Right lobe of liver (tissue), 6 donors: ENCODE measurements at regions not wholly inside any gene's neighbourhood (a gene's known extent, or its start where the extent isn't known, plus 50 kb on each side); places are given as distances from the start of the nearest gene placed in this dataset.

ENCODE experiments used
- ATAC-seq, 4 donors: fragments of 200-7000 bp; cut with Tn5 transposase; one replicate each; pipeline ENCODE4 v1.9.1; 2020; ENCODE audit warnings: mild to moderate bottlenecking in 4 of 4, moderate library complexity in 4 of 4
- DNase-seq, 3 donors: peaks; one replicate each; pipeline ENCODE4 v3.0.0-alpha.2; 2020
- H3K27ac ChIP-seq, 3 donors: fragments of 200-600 bp; one replicate each; pipeline ENCODE4 v1.8.0; 2022
- H3K27me3 ChIP-seq, 2 donors: fragments of 200-600 bp; one replicate each; pipeline ENCODE4 v1.8.0; 2022
- H3K36me3 ChIP-seq, 4 donors: fragments of 200-600 bp; sonication (generic) in 1 of 4; one replicate each; pipeline versions ENCODE4 v1.5.1 to v1.8.0; 2017 to 2022; ENCODE audit warnings: control low read depth in 1 of 4
- H3K4me1 ChIP-seq, 4 donors: fragments of 200-600 bp; sonication (generic) in 1 of 4; one replicate each; pipeline versions ENCODE4 v1.5.1 to v1.8.0; 2017 to 2022; ENCODE audit warnings: control low read depth in 1 of 4
- H3K4me3 ChIP-seq, 3 donors: fragments of 200-600 bp; one replicate each; pipeline ENCODE4 v1.8.0; 2022
- H3K9me3 ChIP-seq, 4 donors: fragments of 200-600 bp; sonication (generic) in 1 of 4; one replicate each; pipeline versions ENCODE4 v1.5.1 to v1.8.0; 2017 to 2022; ENCODE audit warnings: control low read depth in 1 of 4
- POLR2A ChIP-seq: fragments of 450-650 bp; IDR thresholded peaks from one replicate; pipeline ENCODE4 v1.6.1; 2017; ENCODE audit warnings: antibody characterized with exemption, mild to moderate bottlenecking
- WGBS: methylation state at CpG from one replicate; pipeline ENCODE4 v1.1.6; 2018; ENCODE audit warnings: low coverage, low lambda C conversion rate; ENCODE audit not compliant: insufficient coverage; ENCODE audit errors: missing lambda C conversion rate; 5-methylcytosine and 5-hydroxymethylcytosine counted together
- intact Hi-C, 2 donors: fragments of 100-400 bp; cut with DNase I; formaldehyde crosslinking; loops; one replicate each; pipeline versions ENCODE4 v1.11.2 to v1.14.1; 2022
- TF ChIP-seq, protein P1 (sequence below), 4 donors: fragments of 200-600 bp in 3 of 4; fragments of 450-650 bp in 1 of 4; IDR thresholded peaks; one replicate each; pipeline versions ENCODE4 v1.5.1 to v1.8.0; 2016 to 2022; ENCODE audit warnings: antibody characterized with exemption in 4 of 4, mild to moderate bottlenecking in 2 of 4
- donor health status: DM: no; HTN: yes; CAD: no.
- donor health status: DM: no; HTN: no; CAD: no.
- donor health status: DM: no; HTN: no; CAD: no.
- donor health status: DM: no; HTN: yes; CAD: no.
- donor health status: DM: no; HTN: yes; CAD: no.

DNA sequence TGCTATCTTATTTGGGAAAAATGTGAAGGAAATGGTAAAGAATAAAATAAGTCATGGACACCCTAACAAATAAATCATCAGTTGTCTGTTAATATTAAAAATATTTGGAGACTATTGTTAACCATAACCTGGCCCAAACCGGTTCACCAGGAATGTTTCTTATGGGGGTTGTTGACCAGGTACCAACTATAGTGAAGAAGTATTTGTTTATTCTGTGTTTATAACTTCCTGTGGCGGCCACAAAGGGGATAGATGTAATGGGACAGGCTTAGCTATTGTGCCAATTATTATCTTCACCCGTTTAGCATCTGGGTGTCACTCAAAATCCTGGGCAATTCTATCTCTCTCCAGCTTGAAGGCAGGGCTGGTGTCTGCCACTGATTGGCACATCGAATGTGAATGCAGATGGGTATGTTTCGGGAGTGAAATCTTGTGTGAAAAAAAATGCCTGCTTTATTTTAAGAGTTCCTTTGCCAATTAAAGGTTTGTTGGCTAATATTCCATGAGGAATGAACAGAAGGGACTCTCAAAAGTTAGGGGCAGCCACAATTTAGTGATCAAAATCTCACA, 500.9 kb downstream of the ARL4A start:
- DNase-seq, result no peak
- H3K27me3 ChIP-seq, result no peaks in the 10 kb centered on the region
- WGBS, result 61% methylated on average over 5 of the region's 5 CpGs
- no peaks in the 10 kb centered on the region for H3K4me1 ChIP-seq
- no peak overlapping the region for H3K27ac ChIP-seq
- H3K9me3 ChIP-seq, result no peaks in the 10 kb centered on the region
- no peak overlapping the region for H3K4me3 ChIP-seq
- TF ChIP-seq, protein P1, sequence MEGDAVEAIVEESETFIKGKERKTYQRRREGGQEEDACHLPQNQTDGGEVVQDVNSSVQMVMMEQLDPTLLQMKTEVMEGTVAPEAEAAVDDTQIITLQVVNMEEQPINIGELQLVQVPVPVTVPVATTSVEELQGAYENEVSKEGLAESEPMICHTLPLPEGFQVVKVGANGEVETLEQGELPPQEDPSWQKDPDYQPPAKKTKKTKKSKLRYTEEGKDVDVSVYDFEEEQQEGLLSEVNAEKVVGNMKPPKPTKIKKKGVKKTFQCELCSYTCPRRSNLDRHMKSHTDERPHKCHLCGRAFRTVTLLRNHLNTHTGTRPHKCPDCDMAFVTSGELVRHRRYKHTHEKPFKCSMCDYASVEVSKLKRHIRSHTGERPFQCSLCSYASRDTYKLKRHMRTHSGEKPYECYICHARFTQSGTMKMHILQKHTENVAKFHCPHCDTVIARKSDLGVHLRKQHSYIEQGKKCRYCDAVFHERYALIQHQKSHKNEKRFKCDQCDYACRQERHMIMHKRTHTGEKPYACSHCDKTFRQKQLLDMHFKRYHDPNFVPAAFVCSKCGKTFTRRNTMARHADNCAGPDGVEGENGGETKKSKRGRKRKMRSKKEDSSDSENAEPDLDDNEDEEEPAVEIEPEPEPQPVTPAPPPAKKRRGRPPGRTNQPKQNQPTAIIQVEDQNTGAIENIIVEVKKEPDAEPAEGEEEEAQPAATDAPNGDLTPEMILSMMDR (IDR thresholded peaks at IDR 0.05), result no peak
- TF ChIP-seq POLR2A, result no peak
- intact Hi-C loops, result no loop called here
- no peaks in the 10 kb centered on the region for H3K36me3 ChIP-seq
- no peak for ATAC-seq

DNA sequence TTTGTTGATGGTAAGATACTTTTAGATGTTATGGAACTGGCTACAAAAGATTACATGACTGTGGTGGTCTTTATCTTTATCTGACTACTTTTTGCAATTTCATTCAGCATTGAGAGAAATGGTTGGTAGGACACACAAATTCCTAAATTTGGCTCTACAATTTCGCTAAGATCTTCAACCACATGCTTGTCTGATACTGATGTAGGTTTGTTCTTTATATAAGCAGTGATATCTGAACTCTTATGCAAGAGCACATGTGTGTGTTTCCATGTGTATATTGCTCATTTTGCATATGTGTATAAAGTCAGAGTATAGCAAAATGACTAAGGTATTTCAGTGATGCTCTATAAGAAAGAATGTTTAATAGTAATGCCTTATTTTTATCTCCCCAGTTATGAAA, 501.5 kb downstream of the ARL4A start:
- WGBS, result 29% methylated on average over 1 of the region's 1 CpG
- Histone ChIP-seq H3K9me3 (no peaks in the 10 kb centered on the region), H3K4me1 (no peaks in the 10 kb centered on the region), H3K4me3 (no peak overlapping the region), H3K27ac (no peak overlapping the region), H3K27me3 (no peaks in the 10 kb centered on the region), H3K36me3 (no peaks in the 10 kb centered on the region)
- DNase-seq, result no peak
- no peak for ATAC-seq
- no peak for TF ChIP-seq POLR2A
- TF ChIP-seq, protein P1 (IDR thresholded peaks at IDR 0.05), result no peak
- intact Hi-C loops, result no loop called here

DNA sequence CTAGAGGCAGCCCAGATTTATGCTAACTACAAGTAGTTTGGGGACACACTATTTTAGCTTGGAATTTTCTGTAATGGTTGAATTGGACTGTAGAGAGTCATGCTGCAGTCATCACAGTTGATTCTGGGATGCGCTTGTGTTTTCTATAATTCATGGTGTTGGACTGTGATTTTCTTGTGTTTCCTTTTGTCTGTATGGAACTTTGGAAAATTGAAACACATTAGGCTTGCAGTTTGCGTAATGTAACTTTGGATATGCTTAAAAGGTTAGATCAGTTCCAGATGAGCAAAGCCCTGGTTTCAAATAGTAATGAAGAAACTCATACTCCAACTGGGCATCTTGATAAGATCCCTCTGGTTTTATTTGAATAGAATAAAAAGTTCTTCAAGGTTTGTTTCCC, 502.2 kb downstream of the ARL4A start:
- TF ChIP-seq, protein P1 (IDR thresholded peaks at IDR 0.05), result no peak
- no peak for TF ChIP-seq POLR2A
- intact Hi-C loops, result no loop called here
- Histone ChIP-seq H3K9me3 (no peaks in the 10 kb centered on the region), H3K4me3 (no peak overlapping the region), H3K4me1 (no peaks in the 10 kb centered on the region), H3K27me3 (no peaks in the 10 kb centered on the region), H3K36me3 (no peaks in the 10 kb centered on the region), H3K27ac (no peak overlapping the region)
- 65% methylated on average over 2 of the region's 2 CpGs for WGBS
- DNase-seq (no peak), ATAC-seq (no peak)

DNA sequence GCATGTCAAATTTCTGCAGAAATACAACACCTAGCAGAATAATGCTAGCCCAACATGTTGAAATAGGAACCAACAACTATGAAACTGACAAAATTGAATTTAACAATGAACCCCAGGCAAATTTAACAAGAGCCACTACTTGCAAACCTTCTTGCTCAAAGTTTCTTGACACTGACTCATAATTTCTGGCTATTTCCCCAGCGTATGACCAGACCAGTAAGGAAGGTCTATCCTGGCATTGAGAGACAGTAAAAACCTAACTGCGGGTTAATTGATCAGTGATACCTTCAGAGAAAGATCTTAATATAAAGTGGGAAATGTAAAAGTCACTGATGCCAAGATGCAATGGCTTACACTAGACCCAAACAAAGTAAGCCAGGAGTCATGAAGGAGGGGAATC, 510.1 kb downstream of the ARL4A start:
- Histone ChIP-seq H3K4me1 (no peaks in the 10 kb centered on the region), H3K9me3 (no peaks in the 10 kb centered on the region), H3K36me3 (no peaks in the 10 kb centered on the region), H3K27me3 (no peaks in the 10 kb centered on the region), H3K27ac (no peak overlapping the region), H3K4me3 (no peak overlapping the region)
- intact Hi-C loops, result no loop called here
- TF ChIP-seq POLR2A, result no peak
- TF ChIP-seq, protein P1 (IDR thresholded peaks at IDR 0.05), result no peak
- DNase-seq, result no peak
- no peak for ATAC-seq
- WGBS, result 58% methylated on average over 2 of the region's 2 CpGs

DNA sequence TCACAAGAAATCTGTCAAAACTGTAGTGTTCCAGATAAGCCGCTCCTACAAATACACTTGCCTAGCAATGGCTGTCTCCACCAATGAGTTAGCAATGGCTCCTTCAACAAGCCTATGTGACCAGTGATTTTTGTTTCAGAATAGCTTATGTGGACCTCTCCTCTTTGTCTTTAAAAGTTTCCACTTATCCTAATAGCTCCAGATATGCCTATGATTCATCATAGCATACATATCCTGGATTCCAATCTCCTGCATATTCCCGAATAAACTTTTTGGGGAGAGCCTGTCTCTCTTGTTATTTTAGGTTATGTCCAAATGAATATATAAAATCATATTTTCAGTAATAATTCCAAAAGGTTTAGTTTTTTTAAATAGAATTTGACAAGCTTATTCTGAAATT, 510.6 kb downstream of the ARL4A start:
- H3K4me1 ChIP-seq, result no peaks in the 10 kb centered on the region
- 79% methylated on average over 2 of the region's 2 CpGs for WGBS
- no peaks in the 10 kb centered on the region for H3K9me3 ChIP-seq
- no peaks in the 10 kb centered on the region for H3K27me3 ChIP-seq
- H3K4me3 ChIP-seq, result no peak overlapping the region
- intact Hi-C loops, result no loop called here
- DNase-seq (no peak), ATAC-seq (no peak)
- H3K27ac ChIP-seq, result no peak overlapping the region
- H3K36me3 ChIP-seq, result no peaks in the 10 kb centered on the region
- no peak for TF ChIP-seq POLR2A
- TF ChIP-seq, protein P1 (IDR thresholded peaks at IDR 0.05), result no peak
